ENCODE measurements at regions not wholly inside any gene's neighbourhood (a gene's known extent, or its start where the extent isn't known, plus 50 kb on each side); places are given as distances from the start of the nearest gene placed in this dataset.
"Not testable (repeated sequence)": the region's sequence is repeated elsewhere in the genome, so short reads cannot be mapped to it uniquely, and the experiment has no call there.

DNA sequence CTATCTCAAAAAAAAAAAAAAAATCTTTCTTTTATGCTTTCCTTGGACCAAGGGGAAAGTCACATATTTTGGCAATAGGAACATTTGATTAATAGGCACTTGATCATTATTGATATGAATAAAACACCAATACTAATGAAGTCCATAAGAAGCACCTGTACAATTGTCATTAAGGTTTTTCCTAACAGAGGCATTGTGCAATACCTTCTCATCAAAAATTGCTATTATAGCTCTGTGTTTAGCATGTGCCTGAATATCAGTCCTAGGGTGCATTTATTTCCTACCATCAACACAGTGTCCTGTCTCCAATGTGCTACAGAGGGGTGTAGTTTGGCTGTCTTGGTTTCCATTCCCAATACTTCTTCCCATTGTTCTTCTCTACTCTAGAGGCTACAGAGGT, 483.8 kb upstream of the SPRED2 start:
- H3K27ac ChIP-seq = no peak overlapping the region
- TF ChIP-seq ZFX (IDR thresholded peaks at IDR 0.05; ENCODE audit: borderline replicate concordance) = no peak
- TF ChIP-seq, protein P1, sequence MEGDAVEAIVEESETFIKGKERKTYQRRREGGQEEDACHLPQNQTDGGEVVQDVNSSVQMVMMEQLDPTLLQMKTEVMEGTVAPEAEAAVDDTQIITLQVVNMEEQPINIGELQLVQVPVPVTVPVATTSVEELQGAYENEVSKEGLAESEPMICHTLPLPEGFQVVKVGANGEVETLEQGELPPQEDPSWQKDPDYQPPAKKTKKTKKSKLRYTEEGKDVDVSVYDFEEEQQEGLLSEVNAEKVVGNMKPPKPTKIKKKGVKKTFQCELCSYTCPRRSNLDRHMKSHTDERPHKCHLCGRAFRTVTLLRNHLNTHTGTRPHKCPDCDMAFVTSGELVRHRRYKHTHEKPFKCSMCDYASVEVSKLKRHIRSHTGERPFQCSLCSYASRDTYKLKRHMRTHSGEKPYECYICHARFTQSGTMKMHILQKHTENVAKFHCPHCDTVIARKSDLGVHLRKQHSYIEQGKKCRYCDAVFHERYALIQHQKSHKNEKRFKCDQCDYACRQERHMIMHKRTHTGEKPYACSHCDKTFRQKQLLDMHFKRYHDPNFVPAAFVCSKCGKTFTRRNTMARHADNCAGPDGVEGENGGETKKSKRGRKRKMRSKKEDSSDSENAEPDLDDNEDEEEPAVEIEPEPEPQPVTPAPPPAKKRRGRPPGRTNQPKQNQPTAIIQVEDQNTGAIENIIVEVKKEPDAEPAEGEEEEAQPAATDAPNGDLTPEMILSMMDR (IDR thresholded peaks at IDR 0.05) = no peak

DNA sequence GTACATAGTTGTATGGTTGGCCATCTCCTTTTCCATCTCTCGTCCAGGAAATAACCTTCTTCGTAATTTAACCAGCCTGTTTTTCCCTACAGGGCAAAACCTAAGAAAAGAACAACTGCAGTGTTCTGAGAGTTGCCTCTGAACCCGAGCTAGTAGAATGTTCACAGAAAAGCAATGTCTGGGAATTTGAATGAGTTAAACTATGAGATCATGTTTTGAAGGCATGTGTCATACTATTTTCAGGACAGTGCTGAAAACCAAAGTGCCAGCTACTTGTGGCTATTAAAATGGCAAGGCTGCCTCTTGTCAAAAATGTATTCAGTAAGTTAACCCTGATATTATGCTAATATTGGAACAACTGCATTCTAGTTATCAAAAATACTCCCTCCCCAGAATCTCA, 482.9 kb upstream of the SPRED2 start:
- no peak overlapping the region for H3K27ac ChIP-seq
- no peak for TF ChIP-seq ZFX (IDR thresholded peaks at IDR 0.05; ENCODE audit: borderline replicate concordance)
- TF ChIP-seq, protein P1 (IDR thresholded peaks at IDR 0.05) = no peak

DNA sequence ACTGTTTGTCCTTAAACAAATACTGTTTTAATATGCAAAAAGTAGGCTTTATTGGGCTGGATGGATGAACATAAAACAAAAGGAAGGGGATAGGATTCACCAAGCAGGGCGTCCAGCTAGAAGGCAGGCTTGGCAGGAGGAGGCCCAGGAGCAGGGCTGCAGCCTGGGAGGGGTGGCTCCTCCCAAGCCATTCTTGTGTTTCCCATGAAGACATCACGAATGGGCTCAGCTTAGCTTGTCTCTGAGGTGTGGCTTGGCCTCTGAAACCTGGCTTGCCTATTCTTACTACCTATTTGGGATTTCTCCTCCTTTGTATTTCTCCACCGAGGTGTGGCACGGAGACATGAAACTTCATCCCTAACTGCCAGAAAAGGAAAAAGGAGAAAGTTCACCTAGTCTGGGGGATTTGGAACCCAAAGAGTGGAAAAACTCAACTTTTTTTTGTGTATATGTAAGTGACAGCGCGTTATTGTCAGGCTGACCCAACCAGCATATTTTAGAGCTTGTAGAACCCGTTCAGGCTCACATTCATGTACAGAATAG, 481.9 kb upstream of the SPRED2 start:
- no peak overlapping the region for H3K27ac ChIP-seq
- no peak for TF ChIP-seq ZFX (IDR thresholded peaks at IDR 0.05; ENCODE audit: borderline replicate concordance)
- TF ChIP-seq, protein P1 (IDR thresholded peaks at IDR 0.05) = no peak

DNA sequence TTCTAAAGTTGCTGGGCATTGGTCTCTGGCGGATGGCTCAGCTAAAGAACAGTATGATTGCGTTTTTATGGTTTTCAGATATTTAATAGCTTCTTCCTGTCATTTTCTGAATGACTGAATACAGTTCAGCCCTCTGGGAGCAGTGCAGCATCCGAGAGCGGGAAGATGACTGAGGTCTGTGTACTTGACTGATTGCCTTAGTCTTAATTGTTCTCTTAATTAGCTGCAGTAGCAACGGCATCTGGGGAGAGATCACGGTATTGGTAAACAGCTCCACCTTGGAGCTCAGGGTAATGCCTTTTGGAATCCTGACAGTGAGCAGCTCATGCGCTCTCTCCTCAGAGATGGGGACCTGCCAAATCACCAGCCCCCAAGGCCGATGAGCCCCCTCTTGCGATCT, 481.4 kb upstream of the SPRED2 start:
- no peak overlapping the region for H3K27ac ChIP-seq
- TF ChIP-seq ZFX (IDR thresholded peaks at IDR 0.05; ENCODE audit: borderline replicate concordance) = no peak
- TF ChIP-seq, protein P1 (IDR thresholded peaks at IDR 0.05) = no peak

DNA sequence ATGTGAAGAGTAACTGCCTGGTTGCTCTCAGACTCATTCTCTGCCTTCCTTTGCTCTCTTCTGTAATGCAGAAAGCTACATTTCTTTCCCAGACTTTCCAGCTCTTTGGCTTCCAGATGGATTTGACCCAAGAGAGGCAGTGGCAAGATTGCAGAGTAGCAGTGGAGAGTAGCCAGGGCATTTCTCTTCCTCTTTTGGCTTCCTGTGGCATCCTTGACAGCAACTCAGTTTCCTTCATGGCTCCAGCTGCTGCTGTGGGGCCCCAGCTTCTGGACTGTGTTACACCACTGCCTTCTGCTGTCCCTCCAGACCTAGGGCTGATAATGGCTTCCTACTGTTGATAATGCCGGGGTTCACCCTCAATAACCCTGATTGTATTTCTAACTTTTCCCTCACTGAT, 469.4 kb upstream of the SPRED2 start:
- H3K27ac ChIP-seq = no peak overlapping the region
- no peak for TF ChIP-seq ZFX (IDR thresholded peaks at IDR 0.05; ENCODE audit: borderline replicate concordance)
- TF ChIP-seq, protein P1 (IDR thresholded peaks at IDR 0.05) = no peak

DNA sequence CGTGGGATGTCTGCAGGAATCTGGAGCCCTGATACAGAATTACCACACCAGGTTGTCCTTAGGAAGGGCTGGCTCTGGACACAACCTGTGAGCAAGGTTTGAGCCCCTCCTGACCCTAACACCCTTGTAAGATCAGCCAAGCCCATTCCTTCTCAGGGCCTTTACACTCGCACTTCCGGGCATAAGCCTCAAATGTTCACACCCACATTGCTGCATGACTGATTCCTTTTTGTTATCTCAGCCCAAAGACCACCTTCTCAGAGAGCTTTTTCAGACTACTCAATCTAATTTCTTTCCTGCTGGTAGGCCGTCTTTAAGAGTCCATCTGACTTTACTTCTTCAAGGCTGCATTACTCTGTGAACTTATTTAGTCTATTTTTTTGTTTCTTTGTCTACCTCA, 464.0 kb upstream of the SPRED2 start:
- no peak overlapping the region for H3K27ac ChIP-seq
- TF ChIP-seq, protein P1 (IDR thresholded peaks at IDR 0.05) = no peak
- no peak for TF ChIP-seq ZFX (IDR thresholded peaks at IDR 0.05; ENCODE audit: borderline replicate concordance)

DNA sequence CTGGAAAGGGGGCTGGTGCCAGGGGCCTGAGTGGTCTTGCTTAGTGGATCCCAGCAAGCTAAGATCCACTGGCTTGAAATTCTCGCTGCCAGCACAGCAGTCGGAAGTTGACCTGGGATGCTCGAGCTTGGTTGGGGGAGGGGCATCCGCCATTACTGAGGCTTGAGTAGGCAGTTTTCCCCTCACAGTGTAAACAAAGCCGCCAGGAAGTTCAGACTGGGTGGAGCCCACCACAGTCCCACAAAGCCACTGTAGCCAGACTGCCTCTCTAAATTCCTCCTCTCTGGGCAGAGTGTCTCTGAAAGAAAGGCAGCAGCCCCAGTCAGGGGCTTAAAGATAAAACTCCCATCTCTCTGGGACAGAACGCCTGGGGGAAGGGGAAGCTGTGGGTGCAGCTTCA, 457.7 kb upstream of the SPRED2 start:
- not testable (repeated sequence) for H3K27ac ChIP-seq

DNA sequence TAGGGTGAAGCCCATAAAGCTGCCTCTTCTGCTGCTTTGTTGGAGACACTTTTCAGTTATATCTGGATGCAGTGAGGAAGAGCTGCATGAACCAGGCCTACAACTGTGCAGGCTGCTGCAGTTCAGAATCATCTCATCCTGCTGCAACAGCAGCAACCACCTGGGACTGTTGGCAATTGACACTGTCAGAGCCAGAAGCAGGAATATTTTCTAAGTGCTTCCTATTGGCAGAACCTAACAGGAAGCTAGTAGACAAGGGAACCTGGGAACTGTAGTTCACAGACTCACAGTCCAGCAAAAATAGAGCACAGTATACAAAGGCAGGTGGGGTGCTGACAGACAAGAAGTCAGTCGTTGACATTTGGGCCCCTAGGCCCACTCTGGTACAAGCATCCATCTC, 452.9 kb upstream of the SPRED2 start:
- H3K27ac ChIP-seq = no peak overlapping the region
- TF ChIP-seq, protein P1 (IDR thresholded peaks at IDR 0.05) = no peak
- TF ChIP-seq ZFX (IDR thresholded peaks at IDR 0.05; ENCODE audit: borderline replicate concordance) = no peak
